ENCODE measurements at regions not wholly inside any gene's neighbourhood (a gene's known extent, or its start where the extent isn't known, plus 50 kb on each side); places are given as distances from the start of the nearest gene placed in this dataset.

GRCh38 chr4:34723605-34724004 is 1520.7 kb downstream of the ARAP2 start:
- DNase-seq = no peak
- no peaks in the 10 kb centered on the region for H3K27me3 ChIP-seq
- peaks cover 0 to 4% (median 0%) of the 10 kb centered on the region in 11 donors for H3K9me3 ChIP-seq
- H3K4me3 ChIP-seq = no peak overlapping the region
- H3K27ac ChIP-seq = no peak overlapping the region
- intact Hi-C loops (cut with DNase I) = no loop called here
- no peaks in the 10 kb centered on the region for H3K4me1 ChIP-seq
- no peak for ATAC-seq
- H3K36me3 ChIP-seq = no peaks in the 10 kb centered on the region
- TF ChIP-seq, protein P1, sequence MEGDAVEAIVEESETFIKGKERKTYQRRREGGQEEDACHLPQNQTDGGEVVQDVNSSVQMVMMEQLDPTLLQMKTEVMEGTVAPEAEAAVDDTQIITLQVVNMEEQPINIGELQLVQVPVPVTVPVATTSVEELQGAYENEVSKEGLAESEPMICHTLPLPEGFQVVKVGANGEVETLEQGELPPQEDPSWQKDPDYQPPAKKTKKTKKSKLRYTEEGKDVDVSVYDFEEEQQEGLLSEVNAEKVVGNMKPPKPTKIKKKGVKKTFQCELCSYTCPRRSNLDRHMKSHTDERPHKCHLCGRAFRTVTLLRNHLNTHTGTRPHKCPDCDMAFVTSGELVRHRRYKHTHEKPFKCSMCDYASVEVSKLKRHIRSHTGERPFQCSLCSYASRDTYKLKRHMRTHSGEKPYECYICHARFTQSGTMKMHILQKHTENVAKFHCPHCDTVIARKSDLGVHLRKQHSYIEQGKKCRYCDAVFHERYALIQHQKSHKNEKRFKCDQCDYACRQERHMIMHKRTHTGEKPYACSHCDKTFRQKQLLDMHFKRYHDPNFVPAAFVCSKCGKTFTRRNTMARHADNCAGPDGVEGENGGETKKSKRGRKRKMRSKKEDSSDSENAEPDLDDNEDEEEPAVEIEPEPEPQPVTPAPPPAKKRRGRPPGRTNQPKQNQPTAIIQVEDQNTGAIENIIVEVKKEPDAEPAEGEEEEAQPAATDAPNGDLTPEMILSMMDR (IDR thresholded peaks at IDR 0.05) = no peak
- 16 to 19% methylated on average over 1 of the region's 1 CpG for WGBS, 2 donors

DNA sequence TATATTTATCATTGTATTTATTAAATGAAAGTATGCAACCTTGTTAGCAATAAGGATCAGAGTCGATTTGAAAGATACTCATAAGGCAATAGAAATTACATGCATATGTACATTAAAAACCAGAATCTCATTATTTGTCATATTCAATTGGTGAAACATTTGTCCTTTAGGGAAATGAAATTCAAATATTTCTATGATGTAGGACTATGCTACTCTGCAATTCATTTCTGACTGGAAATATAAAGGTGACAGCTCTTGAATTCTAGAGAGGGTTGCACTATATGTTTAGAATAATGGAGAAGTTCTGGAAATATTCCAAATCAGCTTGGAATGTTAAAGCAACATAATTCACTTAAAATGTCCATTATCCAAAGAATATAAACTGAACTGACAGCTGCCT is 1519.8 kb downstream of the ARAP2 start:
- WGBS, 2 donors = 68 to 83% methylated on average over 1 of the region's 1 CpG
- DNase-seq = no peak

GRCh38 chr4:34731070-34731469 is 1513.2 kb downstream of the ARAP2 start:
- no peaks in the 10 kb centered on the region for H3K27me3 ChIP-seq
- no peaks in the 10 kb centered on the region for H3K36me3 ChIP-seq
- no peak for ATAC-seq
- no peaks in the 10 kb centered on the region for H3K4me1 ChIP-seq
- no peaks in the 10 kb centered on the region for H3K9me3 ChIP-seq
- TF ChIP-seq, protein P1 (IDR thresholded peaks at IDR 0.05) = no peak
- H3K27ac ChIP-seq = no peak overlapping the region
- no peak for DNase-seq
- H3K4me3 ChIP-seq = no peak overlapping the region
- intact Hi-C loops (cut with DNase I) = no loop called here

More for the DNA sequence above, 1519.8 kb downstream of the ARAP2 start:
- H3K27me3 ChIP-seq = no peaks in the 10 kb centered on the region
- no peaks in the 10 kb centered on the region for H3K36me3 ChIP-seq
- peaks cover 0 to 4% (median 0%) of the 10 kb centered on the region in 11 donors for H3K9me3 ChIP-seq
- no peak overlapping the region for H3K27ac ChIP-seq
- no peaks in the 10 kb centered on the region for H3K4me1 ChIP-seq
- TF ChIP-seq, protein P1 (IDR thresholded peaks at IDR 0.05) = no peak
- intact Hi-C loops (cut with DNase I) = no loop called here
- no peak overlapping the region for H3K4me3 ChIP-seq
- ATAC-seq = no peak

GRCh38 chr4:34732176-34732950 is 1512.0 kb downstream of the ARAP2 start:
- Histone ChIP-seq H3K9me3 (no peaks in the 10 kb centered on the region), H3K4me3 (no peak overlapping the region), H3K27me3 (no peaks in the 10 kb centered on the region), H3K27ac (no peak overlapping the region), H3K36me3 (no peaks in the 10 kb centered on the region), H3K4me1 (no peaks in the 10 kb centered on the region)
- TF ChIP-seq, protein P1 (IDR thresholded peaks at IDR 0.05) = no peak
- no peak for ATAC-seq
- intact Hi-C loops (cut with DNase I) = no loop called here
- WGBS, 2 donors = 53 to 67% methylated on average over 2 of the region's 2 CpGs
- DNase-seq = no peak
